Muscle layer of duodenum (tissue), 2 donors: ENCODE measurements at regions not wholly inside any gene's neighbourhood (a gene's known extent, or its start where the extent isn't known, plus 50 kb on each side); places are given as distances from the start of the nearest gene placed in this dataset.
"Not testable (repeated sequence)": the region's sequence is repeated elsewhere in the genome, so short reads cannot be mapped to it uniquely, and the experiment has no call there.

ENCODE experiments used
- H3K27ac ChIP-seq: one replicate; pipeline ENCODE4 v1.7.0; 2013; ENCODE audit warnings: mild to moderate bottlenecking, low read length
- H3K27me3 ChIP-seq: one replicate; pipeline ENCODE4 v1.7.0; 2013; ENCODE audit warnings: low read depth, mild to moderate bottlenecking, control low read depth, low read length
- H3K36me3 ChIP-seq, 2 donors: one replicate each; pipeline ENCODE4 v1.7.0; 2013; ENCODE audit warnings: low read length in 2 of 2, control low read depth in 1 of 2, mild to moderate bottlenecking in 1 of 2; ENCODE audit not compliant: insufficient read depth in 2 of 2, control insufficient read depth in 1 of 2
- H3K4me1 ChIP-seq, 2 donors: one replicate each; pipeline ENCODE4 v1.7.0; 2013; ENCODE audit warnings: low read length in 2 of 2, mild to moderate bottlenecking in 2 of 2, control low read depth in 1 of 2, moderate library complexity in 1 of 2; ENCODE audit not compliant: insufficient read depth in 2 of 2, control insufficient read depth in 1 of 2
- H3K4me3 ChIP-seq, 2 donors: one replicate each; pipeline ENCODE4 v1.7.0; 2013; ENCODE audit warnings: low read length in 2 of 2, low read depth in 1 of 2, mild to moderate bottlenecking in 1 of 2
- H3K9me3 ChIP-seq, 2 donors: one replicate each; pipeline ENCODE4 v1.7.0; 2013; ENCODE audit warnings: low read length in 2 of 2, control low read depth in 1 of 2, mild to moderate bottlenecking in 1 of 2; ENCODE audit not compliant: control insufficient read depth in 1 of 2
- donor health status: healthy.

DNA sequence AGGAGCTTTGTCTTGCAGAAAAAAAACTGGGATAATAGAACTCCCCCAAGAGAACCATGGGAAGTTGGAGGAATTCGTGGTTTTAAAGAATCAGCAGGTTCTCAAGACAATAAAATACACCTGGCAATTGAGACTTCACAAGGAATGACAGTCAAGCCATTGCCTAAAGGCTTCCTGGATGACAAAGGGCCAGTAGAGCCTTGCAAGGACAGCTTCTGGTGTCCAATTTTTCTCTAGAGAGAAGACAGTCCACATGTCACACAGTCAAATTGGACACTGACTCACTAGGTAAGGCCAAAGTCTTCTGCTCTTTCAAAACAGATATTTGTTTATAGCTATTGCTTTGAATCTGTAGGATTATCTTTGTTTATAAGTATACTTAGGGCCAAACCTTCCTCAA lies 80.3 kb upstream of the BMP5 start:
- Histone ChIP-seq H3K27me3 (no peaks in the 10 kb centered on the region), H3K4me1 (peaks cover 0 to 8% of the 10 kb centered on the region in 2 donors), H3K9me3 (peaks cover 0 to 3% of the 10 kb centered on the region in 2 donors), H3K4me3 (no peak overlapping the region), H3K36me3 (no peaks in the 10 kb centered on the region), H3K27ac (no peak overlapping the region)

DNA sequence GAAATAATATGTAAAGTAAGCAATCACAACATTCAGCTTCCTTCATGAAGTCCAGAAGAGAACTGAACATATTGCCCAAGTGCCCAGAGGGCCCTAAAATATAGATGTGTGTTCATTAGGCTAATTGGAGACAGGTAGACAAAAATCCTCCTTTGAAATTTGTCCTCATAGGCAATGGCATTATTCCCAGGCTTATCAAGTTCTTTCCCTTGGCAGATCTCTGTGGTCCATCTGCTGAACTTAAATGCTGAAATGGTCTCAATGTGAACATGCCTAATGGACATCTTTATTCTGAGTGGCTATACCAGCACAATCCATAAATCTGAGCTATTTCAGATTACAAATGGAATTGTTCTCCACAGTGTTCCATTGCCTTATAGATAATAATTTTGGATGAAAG lies 79.0 kb upstream of the BMP5 start:
- H3K4me3 ChIP-seq: no peak overlapping the region

DNA sequence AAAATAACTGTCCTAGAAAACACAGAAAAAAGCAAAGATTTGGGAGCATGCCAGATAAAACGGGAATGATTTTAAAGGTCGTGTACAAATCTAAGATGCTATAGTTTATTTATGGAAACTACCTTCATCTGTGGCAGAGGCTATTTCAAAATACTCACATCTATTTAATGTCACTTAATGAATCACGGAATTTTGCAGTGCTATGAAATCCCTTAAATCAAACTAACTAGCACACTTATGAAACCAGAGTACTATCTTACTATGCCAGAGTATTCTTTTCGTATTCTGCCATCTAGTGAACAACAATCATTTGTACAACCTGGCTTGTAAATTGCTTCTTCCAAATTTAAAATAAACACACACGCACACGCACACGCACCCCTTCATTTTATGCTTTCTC lies 77.9 kb upstream of the BMP5 start:
- H3K27ac ChIP-seq: no peak overlapping the region
- H3K4me3 ChIP-seq: peak overlapping the region; percentile 47 to 49
- peaks cover 0 to 3% of the 10 kb centered on the region in 2 donors for H3K4me1 ChIP-seq

More for the DNA sequence above, 79.0 kb upstream of the BMP5 start:
- Histone ChIP-seq H3K27me3 (no peaks in the 10 kb centered on the region), H3K9me3 (peaks cover 0 to 9% of the 10 kb centered on the region in 2 donors), H3K27ac (no peak overlapping the region), H3K36me3 (no peaks in the 10 kb centered on the region), H3K4me1 (peaks cover 0 to 3% of the 10 kb centered on the region in 2 donors)

DNA sequence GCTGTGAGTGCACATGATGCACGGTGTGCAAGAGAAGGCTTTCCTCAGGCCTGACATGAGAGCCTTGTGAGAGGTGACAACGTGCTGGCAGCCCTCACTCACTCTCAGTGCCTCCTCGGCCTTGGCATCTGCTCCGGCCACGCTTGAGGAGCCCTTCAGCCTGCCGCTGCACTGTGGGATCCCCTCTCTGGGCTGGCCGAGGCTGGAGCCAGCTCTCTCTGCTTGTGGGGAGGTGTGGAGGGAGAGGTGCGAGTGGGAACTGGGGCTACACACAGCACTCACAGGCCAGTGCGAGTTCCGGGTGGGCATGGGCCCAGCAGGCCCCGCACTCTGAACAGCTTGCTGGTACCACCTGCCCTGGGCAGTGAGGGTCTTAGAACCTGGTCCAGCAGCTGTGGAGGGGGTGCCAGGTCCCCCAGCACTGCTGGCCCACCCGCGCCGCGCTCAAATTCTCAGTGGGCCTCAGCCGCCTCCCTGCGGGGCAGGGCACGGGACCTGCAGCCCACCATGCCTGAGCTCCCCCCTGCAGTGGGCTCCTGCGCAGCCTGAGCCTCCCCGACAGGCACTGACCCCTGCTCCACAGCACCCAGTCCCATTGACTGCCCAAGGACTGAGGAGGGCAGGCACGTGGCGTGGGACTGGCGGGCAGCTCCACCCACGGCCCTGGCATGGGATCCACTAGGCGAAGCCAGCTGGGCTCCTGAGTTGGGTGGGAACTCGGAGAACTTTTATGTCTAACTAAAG lies 74.9 kb upstream of the BMP5 start:
- H3K36me3 ChIP-seq: no peaks in the 10 kb centered on the region
- H3K4me3 ChIP-seq: no peak overlapping the region
- peaks cover 0 to 3% of the 10 kb centered on the region in 2 donors for H3K4me1 ChIP-seq
- peaks cover 0 to 9% of the 10 kb centered on the region in 2 donors for H3K9me3 ChIP-seq
- no peak overlapping the region for H3K27ac ChIP-seq
- H3K27me3 ChIP-seq: no peaks in the 10 kb centered on the region

More for the DNA sequence above, 77.9 kb upstream of the BMP5 start:
- no peaks in the 10 kb centered on the region for H3K36me3 ChIP-seq
- peaks cover 0 to 9% of the 10 kb centered on the region in 2 donors for H3K9me3 ChIP-seq
- H3K27me3 ChIP-seq: no peaks in the 10 kb centered on the region

DNA sequence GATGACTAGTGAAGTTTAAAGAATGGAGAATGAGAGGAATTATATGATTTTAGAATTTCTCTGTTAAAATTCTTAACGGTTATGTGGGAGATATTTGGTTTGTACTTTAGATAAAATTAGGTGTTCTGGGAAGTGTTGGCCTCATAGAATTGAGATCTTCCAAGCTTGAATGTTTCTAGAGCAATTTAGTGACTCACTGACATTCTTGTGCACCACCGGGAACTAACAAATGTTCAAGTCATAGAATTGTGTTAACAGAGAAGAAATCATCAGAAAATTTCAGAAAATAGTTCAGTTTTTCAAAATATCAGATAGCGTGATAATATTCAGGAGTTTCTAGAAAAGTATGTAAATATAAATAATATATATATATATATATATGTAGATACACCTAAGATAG lies 67.9 kb upstream of the BMP5 start:
- Histone ChIP-seq H3K27ac (no peak overlapping the region), H3K27me3 (no peaks in the 10 kb centered on the region), H3K9me3 (no peaks in the 10 kb centered on the region), H3K4me3 (no peak overlapping the region), H3K4me1 (no peaks in the 10 kb centered on the region), H3K36me3 (no peaks in the 10 kb centered on the region)

DNA sequence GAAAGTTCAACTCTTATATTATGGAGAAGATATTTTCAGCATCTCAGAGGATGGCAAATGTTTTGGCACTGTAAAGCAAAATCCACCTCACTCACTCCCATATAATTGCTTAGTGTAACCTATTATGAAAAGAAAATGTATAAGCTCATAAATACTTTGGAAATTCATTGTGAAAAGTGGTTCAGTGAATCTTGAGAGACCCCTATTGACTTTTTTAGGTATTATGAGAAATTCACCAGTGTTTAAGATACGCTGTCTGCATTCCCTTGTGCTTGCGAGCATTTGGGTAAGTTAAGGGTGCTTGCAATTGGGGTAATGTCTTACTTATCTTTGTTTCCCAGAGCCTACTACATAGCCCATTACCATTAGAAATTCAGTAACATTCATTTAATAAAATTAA lies 66.3 kb upstream of the BMP5 start:
- H3K27me3 ChIP-seq: no peaks in the 10 kb centered on the region
- H3K27ac ChIP-seq: no peak overlapping the region
- H3K9me3 ChIP-seq: no peaks in the 10 kb centered on the region
- H3K36me3 ChIP-seq: no peaks in the 10 kb centered on the region
- H3K4me1 ChIP-seq: no peaks in the 10 kb centered on the region
- H3K4me3 ChIP-seq: no peak overlapping the region

DNA sequence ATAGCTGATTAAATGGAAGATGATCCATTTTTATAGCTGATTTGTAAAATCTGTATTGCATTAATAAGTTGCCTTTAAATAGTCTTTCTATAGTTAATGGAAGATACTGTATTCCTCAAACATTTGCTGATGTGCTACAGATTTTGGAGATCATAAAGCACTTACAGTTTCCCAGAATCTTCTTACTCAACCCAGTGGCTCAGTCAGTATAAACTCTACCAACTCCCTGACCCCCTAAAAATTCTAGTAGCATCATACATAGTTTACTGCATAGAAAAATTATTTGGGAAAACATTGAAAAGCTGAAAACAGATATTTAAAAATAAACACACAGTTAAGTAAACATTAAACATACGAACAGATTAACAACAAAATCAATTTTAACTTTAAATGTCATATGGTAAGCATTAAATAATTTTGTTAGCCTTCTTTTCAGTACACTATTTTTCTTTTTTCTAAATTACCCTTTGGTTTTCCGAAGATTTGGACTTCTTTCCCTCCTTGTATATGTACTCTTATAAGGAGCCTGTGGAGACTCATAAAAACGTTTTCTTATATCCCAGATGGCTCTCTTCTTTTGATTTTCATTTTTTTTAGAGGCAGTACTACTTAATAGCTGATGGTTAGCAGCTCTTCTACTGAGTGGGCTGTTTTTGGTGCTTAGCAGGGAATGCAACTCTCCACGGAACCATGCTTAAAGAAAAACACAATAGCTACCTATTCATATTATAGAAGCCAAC lies 62.7 kb upstream of the BMP5 start:
- Histone ChIP-seq H3K9me3 (no peaks in the 10 kb centered on the region), H3K4me1 (no peaks in the 10 kb centered on the region), H3K4me3 (no peak overlapping the region), H3K36me3 (no peaks in the 10 kb centered on the region), H3K27me3 (no peaks in the 10 kb centered on the region), H3K27ac (no peak overlapping the region)

DNA sequence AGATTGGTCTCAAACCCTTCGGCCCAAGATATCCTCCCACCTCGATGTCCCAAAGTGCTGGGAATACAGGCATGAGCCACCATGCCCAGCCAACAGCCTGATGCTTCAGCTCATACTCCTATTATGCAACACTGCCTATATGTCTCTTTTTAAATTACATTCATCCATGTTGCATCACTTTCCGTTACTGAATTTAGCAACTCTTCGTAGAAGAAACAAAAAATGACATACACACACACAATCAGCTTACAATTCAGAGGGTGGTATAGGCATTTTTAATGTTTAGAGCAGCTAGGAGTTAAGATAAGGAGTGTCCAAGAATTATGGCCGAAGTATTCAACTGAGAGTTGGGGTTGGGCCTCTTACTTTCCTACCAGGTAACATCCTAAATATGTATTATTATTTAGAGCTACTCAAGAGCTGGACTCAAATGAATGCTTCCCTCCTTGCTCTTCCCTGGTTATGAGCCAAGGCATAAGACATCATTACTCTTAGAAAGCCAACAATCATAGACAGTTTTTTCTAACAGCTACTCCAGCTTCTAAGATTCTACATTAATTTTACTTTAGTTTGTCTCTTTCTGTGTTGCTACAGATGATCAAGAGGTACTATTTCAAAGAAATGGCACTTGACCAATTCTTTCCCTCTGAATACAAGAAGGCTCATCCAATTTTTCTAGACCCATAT lies 62.0 kb upstream of the BMP5 start:
- Histone ChIP-seq H3K36me3 (no peaks in the 10 kb centered on the region), H3K27ac (no peak overlapping the region), H3K27me3 (no peaks in the 10 kb centered on the region), H3K4me1 (no peaks in the 10 kb centered on the region), H3K9me3 (no peaks in the 10 kb centered on the region), H3K4me3 (no peak overlapping the region)

DNA sequence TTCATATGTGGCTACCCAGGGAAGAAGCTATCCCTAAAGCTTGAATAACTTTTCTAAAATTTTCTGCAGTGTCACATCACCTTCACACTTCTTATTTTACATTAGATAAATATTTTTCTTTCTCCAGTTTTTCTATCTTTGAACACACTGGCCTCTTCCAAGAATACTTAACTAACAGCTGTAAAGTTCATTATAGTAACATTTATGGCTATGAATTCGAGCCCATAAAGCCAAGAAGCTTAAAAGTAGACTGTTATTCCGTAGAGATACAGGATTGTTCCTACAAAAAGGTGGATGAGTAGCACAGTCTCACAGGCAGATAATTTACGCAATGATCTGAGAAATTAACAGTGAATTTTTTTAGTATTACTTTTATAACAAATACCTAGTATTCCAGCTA lies 55.7 kb upstream of the BMP5 start:
- Histone ChIP-seq H3K27me3 (no peaks in the 10 kb centered on the region), H3K27ac (no peak overlapping the region), H3K9me3 (no peaks in the 10 kb centered on the region), H3K36me3 (no peaks in the 10 kb centered on the region), H3K4me1 (no peaks in the 10 kb centered on the region), H3K4me3 (no peak overlapping the region)

DNA sequence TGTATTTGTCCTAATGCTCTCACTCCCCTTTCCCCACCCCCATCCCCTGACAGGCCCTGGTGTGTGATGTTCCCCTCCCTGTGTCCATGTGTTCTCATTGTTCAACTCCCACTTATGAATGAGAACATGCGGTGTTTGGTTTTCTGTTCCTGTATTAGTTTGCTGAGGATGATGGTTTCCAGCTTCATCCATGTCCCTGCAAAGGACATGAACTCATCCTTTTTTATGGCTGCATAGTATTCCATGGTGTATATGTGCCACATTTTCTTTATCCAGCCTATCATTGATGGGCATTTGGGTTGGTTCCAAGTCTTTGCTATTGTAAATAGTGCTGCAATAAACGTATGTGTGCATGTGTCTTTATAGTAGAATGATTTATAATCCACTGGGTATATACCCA lies 52.3 kb upstream of the BMP5 start:
- not testable (repeated sequence) for H3K27me3 ChIP-seq, H3K4me1 ChIP-seq, H3K36me3 ChIP-seq, H3K9me3 ChIP-seq, H3K27ac ChIP-seq, H3K4me3 ChIP-seq

DNA sequence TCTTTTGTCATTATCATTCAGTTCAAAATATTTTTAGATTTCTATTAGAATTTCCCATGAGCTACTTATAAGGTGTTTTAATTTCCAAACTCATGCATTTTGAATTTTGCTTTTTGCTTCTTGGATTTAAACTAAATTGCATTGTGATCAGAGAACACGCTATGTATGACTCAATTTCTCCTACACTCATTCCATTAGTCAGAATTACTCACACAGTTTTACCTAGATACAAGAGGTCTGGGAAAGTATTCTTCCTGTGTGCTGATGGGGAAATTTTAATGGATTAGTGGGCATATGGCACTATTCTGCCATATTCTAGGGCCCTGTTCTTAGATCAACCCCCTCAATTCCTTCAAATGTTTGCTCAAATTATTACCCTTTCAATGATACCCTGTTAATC lies 49.9 kb upstream of the BMP5 start:
- Histone ChIP-seq H3K9me3 (no peaks in the 10 kb centered on the region), H3K4me3 (no peak overlapping the region), H3K27me3 (no peaks in the 10 kb centered on the region), H3K36me3 (no peaks in the 10 kb centered on the region), H3K27ac (no peak overlapping the region), H3K4me1 (no peaks in the 10 kb centered on the region)
